Midbrain (tissue), 1 donor: ENCODE measurements at regions not wholly inside any gene's neighbourhood (a gene's known extent, or its start where the extent isn't known, plus 50 kb on each side); places are given as distances from the start of the nearest gene placed in this dataset.
"Not testable (repeated sequence)": the region's sequence is repeated elsewhere in the genome, so short reads cannot be mapped to it uniquely, and the experiment has no call there.

Experiments
- DNase-seq: peaks from one replicate; lab custom pipeline; 2025; lab: John Stamatoyannopoulos, UW

GRCh38 chr5:114822436-114822835 lies 347.3 kb downstream of the TRIM36 start:
- no peak for DNase-seq

DNA sequence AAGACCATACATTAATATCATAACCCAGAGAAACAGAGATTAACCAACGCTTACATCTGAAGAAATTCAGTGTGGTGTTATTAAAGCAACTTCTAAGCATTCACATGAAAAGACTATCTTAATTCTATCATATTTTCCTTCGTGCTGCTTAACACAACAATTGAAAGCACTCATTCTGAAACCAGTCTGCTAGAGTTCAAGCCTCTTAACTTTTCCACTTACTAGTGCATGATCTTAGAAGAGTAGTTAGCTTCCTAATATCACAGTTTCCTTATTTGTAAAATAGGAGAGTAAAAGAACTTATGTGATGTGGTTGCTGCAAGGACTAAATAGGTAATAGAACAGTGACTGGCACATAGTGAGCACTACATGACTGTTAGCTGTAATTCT lies 379.3 kb downstream of the TRIM36 start:
- DNase-seq: no peak

GRCh38 chr5:114789773-114790402 lies 379.8 kb downstream of the TRIM36 start:
- DNase-seq: peak; percentile 28

DNA sequence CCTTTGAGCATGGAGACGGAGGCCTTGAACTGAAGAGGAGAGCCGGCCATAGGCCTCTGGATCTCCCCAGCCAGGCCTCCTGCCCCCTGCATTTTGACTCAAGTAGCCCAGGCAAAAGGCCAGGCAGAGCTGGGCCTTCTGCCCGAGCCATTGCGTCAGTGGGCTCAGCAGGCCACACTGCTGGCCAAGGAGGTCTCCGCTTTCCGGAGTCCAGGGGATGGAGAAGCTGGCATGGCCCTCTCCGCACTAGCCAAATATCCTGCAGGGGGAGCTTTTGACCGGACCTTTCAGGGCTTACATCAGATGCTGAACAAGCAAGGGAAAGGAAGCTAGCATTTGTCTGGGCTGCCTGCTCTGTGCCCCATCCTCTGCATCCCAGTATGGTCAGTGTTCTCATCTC lies 386.8 kb downstream of the TRIM36 start:
- DNase-seq: peak; percentile 72

DNA sequence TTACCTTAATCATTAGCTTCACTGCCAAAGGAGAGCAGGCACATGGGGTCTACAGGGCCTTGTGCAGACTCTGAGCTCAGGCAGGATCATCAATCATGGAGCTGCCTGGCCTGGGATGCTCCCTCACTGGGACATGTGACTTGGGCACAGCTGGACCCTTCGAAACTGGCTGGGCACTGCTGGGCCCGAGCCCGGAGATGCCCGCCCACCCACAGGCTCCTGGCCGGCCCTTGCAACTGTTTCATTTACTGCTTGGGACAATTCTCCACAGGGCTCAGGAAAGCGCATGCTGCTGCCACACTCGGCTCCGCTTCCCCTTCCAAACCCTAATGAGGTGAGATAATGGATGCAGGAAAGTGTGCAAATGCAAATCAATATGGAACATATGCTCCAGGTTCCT lies 387.5 kb downstream of the TRIM36 start:
- DNase-seq: no peak

DNA sequence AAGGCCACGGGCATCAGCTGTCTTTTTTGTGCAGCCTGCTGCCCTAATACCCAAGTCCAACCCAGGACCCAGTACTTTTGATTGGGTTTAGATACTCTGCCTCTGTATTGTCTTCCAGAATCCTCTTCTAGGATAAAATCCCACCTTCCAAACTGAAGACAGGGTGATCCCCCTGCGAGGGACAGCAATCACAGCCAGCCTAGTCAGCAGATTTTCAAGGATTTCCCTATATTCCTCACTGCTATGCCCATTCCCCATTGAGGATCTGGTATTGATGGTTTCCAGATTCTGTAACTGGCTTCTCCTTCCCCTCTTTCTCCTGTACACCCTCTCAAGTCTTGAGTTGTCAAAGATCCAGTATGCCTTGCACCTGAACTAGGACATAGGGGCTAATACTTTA lies 389.4 kb downstream of the TRIM36 start:
- DNase-seq: no peak

GRCh38 chr5:114744406-114744805 lies 382.5 kb downstream of the KCNN2 start:
- no peak for DNase-seq

- DNase-seq: no peak
Measured at GRCh38 chr5:114734238-114734637, 372.4 kb downstream of the KCNN2 start.

DNA sequence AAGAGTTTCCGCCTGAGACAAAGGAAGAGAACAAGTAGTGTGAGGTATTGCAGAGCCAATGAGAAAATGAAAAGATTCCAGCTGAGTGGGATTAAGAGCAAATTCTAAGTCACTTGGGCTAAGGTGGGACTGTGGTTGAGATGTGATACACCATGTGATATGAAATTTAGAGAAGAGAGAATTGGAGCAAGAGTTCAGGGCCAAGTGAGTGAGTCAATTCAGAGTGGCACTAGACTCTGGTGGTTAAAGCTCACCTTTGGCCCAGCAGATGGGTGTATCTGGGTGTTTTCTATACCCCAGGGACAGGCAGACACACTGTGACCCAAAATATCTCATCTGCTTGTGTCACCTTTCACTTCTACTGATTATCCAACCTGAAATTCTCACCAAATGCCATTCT lies 368.1 kb downstream of the KCNN2 start:
- no peak for DNase-seq

GRCh38 chr5:114727358-114727757 lies 365.5 kb downstream of the KCNN2 start:
- no peak for DNase-seq

GRCh38 chr5:114726131-114726530 lies 364.3 kb downstream of the KCNN2 start:
- DNase-seq: no peak

- no peak for DNase-seq
Measured at GRCh38 chr5:114719268-114719667, 357.4 kb downstream of the KCNN2 start.

- DNase-seq: no peak
Measured at GRCh38 chr5:114716955-114717354, 355.1 kb downstream of the KCNN2 start.

DNA sequence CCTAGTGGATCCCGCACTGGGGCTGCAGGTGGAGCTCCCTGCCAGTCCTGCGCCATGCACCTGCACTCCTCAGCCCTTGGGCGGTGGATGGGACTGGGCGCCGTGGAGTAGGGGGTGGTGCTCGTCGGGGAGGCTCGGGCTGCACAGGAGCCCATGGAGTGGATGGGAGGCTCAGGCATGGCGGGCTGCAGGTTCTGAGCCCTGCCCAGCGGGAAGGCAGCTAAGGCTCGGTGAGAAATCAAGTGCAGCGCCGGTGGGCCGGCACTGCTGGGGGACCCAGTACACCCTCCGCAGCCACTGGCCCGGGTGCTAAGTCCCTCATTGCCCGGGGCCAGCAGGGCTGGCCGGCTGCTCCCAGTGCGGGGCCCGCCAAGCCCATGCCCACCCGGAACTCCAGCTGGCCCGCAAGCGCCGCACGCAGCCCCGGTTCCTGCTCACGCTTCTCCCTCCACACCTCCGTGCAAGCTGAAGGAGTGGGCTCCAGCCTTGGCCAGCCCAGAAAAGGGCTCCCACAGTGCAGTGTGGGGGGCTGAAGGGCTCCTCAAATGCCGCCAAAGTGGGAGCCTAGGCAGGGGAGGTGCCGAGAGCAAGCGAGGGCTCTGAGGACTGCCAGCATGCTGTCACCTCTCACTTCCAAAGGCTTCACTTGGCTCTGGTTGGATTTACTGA lies 342.5 kb downstream of the KCNN2 start:
- DNase-seq: not testable (repeated sequence)

DNA sequence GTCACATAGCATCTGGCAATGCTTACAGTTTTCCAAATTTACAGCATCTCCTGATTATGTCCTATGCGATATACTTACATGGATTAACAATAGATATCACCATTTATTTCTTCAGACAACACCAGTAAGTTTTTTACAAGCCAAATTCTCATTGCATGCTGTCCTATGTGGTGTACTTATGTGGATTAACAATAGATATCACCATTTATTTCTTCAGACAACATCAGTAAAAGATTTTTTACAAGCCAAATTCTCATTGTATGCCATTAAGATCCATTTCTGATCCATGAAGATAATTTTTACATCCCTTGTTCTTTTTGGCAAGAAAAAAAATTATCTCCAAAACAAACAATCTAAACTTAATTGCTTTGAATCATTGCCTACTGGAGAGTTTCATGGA lies 340.9 kb downstream of the KCNN2 start:
- no peak for DNase-seq

DNA sequence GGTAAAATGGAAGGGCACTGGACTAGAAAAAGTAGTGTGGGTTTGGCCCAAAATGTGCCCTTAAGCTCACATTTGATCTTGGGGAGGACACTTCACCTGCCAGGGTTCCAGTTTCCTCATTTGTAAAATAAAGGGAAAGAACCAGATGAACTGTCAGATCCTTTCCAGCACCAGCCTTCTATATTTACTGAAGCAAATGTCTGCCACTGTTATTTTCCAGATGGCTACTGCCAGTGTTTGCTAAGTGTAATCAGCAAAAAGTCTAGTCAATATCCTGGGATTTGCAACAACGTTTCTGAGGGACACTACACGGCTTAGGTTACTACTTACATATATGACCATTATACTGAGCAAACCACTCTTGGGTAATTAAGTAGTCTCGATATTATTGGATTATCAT lies 340.3 kb downstream of the KCNN2 start:
- DNase-seq: no peak

GRCh38 chr5:114700823-114701222 lies 339.0 kb downstream of the KCNN2 start:
- DNase-seq: no peak

- DNase-seq: no peak
Measured at GRCh38 chr5:114695292-114695904, 333.5 kb downstream of the KCNN2 start.

- no peak for DNase-seq
Measured at GRCh38 chr5:114686356-114686755, 324.5 kb downstream of the KCNN2 start.

DNA sequence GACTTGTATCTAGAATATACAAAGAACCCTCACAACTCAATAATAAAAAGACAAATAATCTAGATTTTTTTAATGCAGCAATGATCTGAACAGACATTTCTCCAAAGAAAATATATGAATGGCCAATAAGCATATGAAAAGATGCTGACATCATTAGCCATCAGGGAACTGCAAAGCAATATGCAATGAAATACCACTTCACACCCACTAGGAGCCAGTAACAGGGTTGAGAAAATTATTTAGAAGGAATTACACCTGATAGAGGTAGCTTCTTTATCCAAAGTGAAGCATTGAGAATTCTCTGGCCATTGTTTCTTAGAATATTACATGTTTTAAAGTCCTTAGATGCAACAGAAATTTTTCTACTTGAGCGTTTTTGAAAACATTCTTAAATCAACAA lies 316.9 kb downstream of the KCNN2 start:
- no peak for DNase-seq

DNA sequence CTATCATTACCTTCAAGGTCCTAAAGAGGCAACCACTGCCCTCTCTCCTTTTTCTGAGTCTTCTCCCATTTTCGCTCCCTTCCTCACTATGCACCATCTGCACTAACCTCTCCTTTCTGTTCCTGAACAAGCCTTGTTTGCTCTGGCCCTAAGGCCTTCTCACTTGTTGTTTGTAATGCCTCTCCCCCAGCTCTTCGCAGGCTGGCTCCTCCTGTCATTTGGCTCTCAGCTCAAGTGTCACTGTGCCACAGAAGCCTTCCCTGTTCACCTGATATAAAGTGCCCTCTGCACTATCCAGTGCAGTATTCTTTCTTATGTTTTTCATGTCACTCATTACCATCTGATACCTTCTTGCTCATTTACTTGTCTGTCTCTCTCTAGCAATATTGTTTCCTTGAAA lies 303.7 kb downstream of the KCNN2 start:
- no peak for DNase-seq

GRCh38 chr5:114660791-114661190 lies 298.9 kb downstream of the KCNN2 start:
- DNase-seq: no peak

DNA sequence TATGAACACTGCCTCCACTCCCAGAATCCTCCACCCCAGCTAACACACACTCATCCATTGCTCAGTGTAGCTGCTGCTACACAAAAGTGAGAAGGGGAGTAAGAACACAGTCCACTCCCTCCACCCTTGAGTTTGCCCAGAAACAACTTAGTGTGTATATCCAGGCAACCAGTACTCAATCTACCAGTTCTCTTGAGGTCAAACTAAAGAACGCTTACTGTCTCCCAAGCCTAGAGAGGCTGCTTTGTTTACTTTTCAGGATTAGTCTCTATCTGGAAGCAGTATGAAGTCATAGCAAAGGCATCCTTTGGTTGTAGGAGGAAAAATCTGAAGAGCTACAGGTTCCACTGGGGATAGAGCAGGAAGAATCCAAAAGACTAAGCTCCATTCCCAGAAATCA lies 296.3 kb downstream of the KCNN2 start:
- no peak for DNase-seq
